AG09319 (cell line): ENCODE measurements at regions not wholly inside any gene's neighbourhood (a gene's known extent, or its start where the extent isn't known, plus 50 kb on each side); places are given as distances from the start of the nearest gene placed in this dataset.

Source experiments
- DNase-seq: peaks from one replicate; pipeline ENCODE4 v3.0.0-alpha.2; 2010; ENCODE audit warnings: low read depth; ENCODE audit errors: extremely low read depth
- TF ChIP-seq, protein P1 (sequence below): IDR thresholded peaks from 2 replicates; pipeline ENCODE4 v1.5.1; 2011; ENCODE audit warnings: low read depth, mild to moderate bottlenecking, inconsistent platforms, low read length, moderate library complexity

DNA sequence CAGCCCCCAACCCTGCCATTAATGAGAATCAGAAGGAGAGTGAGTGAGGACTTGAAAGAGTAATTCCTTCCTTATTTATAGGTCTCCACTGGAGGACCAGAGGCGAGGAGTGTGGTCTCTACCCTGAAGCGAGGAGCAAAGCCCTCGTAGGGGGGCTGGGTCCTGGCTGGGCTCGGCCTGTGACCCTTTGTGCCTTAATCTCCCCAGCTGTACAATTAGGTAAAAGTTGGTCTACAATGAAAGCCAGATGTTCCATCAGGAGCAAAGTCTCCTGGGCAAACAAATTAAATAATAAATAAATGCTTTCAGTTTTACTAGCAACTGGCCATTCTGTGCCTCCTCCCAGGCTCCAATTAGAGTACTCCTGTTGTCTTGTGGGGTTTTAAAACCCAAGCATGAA is 523.5 kb upstream of the SALL1 start:
- TF ChIP-seq, protein P1, sequence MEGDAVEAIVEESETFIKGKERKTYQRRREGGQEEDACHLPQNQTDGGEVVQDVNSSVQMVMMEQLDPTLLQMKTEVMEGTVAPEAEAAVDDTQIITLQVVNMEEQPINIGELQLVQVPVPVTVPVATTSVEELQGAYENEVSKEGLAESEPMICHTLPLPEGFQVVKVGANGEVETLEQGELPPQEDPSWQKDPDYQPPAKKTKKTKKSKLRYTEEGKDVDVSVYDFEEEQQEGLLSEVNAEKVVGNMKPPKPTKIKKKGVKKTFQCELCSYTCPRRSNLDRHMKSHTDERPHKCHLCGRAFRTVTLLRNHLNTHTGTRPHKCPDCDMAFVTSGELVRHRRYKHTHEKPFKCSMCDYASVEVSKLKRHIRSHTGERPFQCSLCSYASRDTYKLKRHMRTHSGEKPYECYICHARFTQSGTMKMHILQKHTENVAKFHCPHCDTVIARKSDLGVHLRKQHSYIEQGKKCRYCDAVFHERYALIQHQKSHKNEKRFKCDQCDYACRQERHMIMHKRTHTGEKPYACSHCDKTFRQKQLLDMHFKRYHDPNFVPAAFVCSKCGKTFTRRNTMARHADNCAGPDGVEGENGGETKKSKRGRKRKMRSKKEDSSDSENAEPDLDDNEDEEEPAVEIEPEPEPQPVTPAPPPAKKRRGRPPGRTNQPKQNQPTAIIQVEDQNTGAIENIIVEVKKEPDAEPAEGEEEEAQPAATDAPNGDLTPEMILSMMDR, result no peak

GRCh38 chr16:51670527-51670926 is 519.5 kb upstream of the SALL1 start:
- TF ChIP-seq, protein P1, result no peak
- no peak for DNase-seq

More for the DNA sequence above, 523.5 kb upstream of the SALL1 start:
- DNase-seq, result no peak

- no peak for DNase-seq
- TF ChIP-seq, protein P1, result no peak
These were observed 515.8 kb upstream of the SALL1 start for GRCh38 chr16:51666821-51667220.

- no peak for DNase-seq
These were observed 515.0 kb upstream of the SALL1 start for GRCh38 chr16:51666074-51666473.

DNA sequence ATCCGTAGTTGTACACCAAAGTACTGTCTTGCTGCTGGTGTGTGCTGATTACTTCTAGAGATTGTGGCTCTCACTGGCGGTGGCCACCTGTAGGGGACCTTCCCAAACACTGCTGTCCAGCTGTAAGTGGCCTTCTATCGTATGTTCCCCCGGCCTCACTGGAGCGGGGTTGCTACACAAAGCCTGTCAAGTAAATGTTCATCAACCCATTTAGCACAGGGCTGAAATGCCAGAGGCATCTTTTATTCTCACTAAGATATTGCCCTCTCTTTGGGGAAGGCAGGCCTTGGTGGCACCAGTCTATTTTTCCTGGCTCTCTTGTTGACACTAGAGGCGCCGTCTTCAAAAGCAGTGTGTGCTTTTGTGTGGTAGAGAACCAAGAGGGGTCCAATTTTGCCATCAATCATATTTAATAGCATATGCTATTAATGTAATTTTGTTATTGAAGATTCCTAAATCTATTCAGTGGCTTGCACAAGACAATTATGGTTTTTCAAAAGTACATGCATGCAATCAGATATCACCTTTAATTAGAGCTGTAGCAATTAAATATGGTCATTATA is 514.4 kb upstream of the SALL1 start:
- TF ChIP-seq, protein P1, result no peak
- no peak for DNase-seq

More at GRCh38 chr16:51666074-51666473, 515.0 kb upstream of the SALL1 start:
- TF ChIP-seq, protein P1, result no peak

DNA sequence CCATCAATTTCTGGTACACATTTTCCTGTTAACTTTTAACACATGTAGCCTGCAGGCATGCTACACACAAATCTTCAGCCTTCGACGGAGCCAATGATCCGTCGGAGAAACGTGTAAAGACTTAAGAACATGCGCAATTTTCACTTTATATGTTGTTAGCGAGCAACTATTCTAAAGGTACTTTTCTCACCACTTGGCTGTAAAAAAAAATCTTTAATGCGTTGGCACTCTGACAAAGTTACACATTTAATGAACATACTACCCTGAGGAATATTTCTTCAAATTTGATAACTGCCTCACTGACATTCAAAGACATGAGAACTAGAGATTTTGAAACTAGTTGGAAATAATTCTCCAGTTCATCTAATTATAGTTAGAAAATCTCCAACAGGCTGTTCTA is 507.5 kb upstream of the SALL1 start:
- TF ChIP-seq, protein P1, result no peak
- no peak for DNase-seq

DNA sequence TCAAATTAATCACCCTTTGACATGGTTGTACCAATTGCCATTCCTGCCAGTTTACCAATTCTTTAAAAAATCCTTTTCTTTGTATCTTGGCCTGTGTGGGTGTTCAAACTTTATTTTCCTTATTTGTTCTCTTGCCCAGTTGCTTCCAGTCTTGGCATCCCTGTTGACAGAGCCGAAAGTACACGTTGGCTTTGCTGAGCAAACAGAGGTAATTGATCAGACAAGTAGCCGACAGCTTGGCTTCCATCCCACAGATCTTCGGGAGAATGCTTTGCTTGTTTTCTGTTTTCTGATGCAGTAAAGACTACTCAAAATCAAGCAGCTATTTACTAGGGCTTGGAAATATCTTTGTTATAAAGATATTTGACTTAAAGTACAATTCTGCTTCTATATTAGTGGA is 506.8 kb upstream of the SALL1 start:
- TF ChIP-seq, protein P1, result no peak
- no peak for DNase-seq
